ENCODE measurements at regions not wholly inside any gene's neighbourhood (a gene's known extent, or its start where the extent isn't known, plus 50 kb on each side); places are given as distances from the start of the nearest gene placed in this dataset.

- TF ChIP-seq POLR2A (IDR thresholded peaks at IDR 0.05) (no peak), CTCF (IDR thresholded peaks at IDR 0.05) (no peak), POLR2AphosphoS5 (IDR thresholded peaks at IDR 0.05) (no peak)
Measured at GRCh38 chr6:21538186-21538798, 55.3 kb upstream of the SOX4 start.
